ENCODE measurements at regions not wholly inside any gene's neighbourhood (a gene's known extent, or its start where the extent isn't known, plus 50 kb on each side); places are given as distances from the start of the nearest gene placed in this dataset.

- no peak for DNase-seq
- Mint-ChIP-seq H3K36me3 (ENCODE audit: low read depth) (no peaks in the 10 kb centered on the region), H3K4me3 (no peak overlapping the region), H3K27ac (no peak overlapping the region), H3K9me3 (no peaks in the 10 kb centered on the region), H3K4me1 (ENCODE audit: low read depth) (no peaks in the 10 kb centered on the region), H3K27me3 (ENCODE audit: low read depth) (peaks cover under 1% of the 10 kb centered on the region)
- intact Hi-C loops (cut with micrococcal nuclease): no loop called here
- CTCF ChIA-PET: interaction anchor here (0.5 to 1.3 kb wide), 2 partner anchors 10 to 69 kb away, joined by 3 to 4 read pairs; no protein-coding TSS in a partner anchor
These were observed 134.7 kb upstream of the CRY1 start for GRCh38 chr12:107228076-107228475.

GRCh38 chr12:107229827-107230226 lies 136.5 kb upstream of the CRY1 start:
- H3K9me3 Mint-ChIP-seq: no peaks in the 10 kb centered on the region
- H3K4me3 Mint-ChIP-seq: no peak overlapping the region
- no peaks in the 10 kb centered on the region for H3K4me1 Mint-ChIP-seq (ENCODE audit: low read depth)
- no peaks in the 10 kb centered on the region for H3K36me3 Mint-ChIP-seq (ENCODE audit: low read depth)
- CTCF ChIA-PET: no interaction called here
- H3K27me3 Mint-ChIP-seq (ENCODE audit: low read depth): no peaks in the 10 kb centered on the region
- intact Hi-C loops (cut with micrococcal nuclease): no loop called here
- H3K27ac Mint-ChIP-seq: no peak overlapping the region
- no peak for DNase-seq

GRCh38 chr12:107231303-107231702 lies 138.0 kb upstream of the CRY1 start:
- H3K4me3 Mint-ChIP-seq: no peak overlapping the region
- CTCF ChIA-PET: no interaction called here
- no peak for DNase-seq
- H3K36me3 Mint-ChIP-seq (ENCODE audit: low read depth): no peaks in the 10 kb centered on the region
- intact Hi-C loops (cut with micrococcal nuclease): no loop called here
- peaks cover 3% of the 10 kb centered on the region for H3K4me1 Mint-ChIP-seq (ENCODE audit: low read depth)
- no peaks in the 10 kb centered on the region for H3K9me3 Mint-ChIP-seq
- H3K27ac Mint-ChIP-seq: no peak overlapping the region
- H3K27me3 Mint-ChIP-seq (ENCODE audit: low read depth): no peaks in the 10 kb centered on the region

GRCh38 chr12:107233551-107233950 lies 140.2 kb upstream of the CRY1 start:
- CTCF ChIA-PET: no interaction called here
- Mint-ChIP-seq H3K4me1 (ENCODE audit: low read depth) (peaks cover 17% of the 10 kb centered on the region), H3K27ac (no peak overlapping the region), H3K27me3 (ENCODE audit: low read depth) (no peaks in the 10 kb centered on the region), H3K9me3 (no peaks in the 10 kb centered on the region), H3K4me3 (no peak overlapping the region), H3K36me3 (ENCODE audit: low read depth) (no peaks in the 10 kb centered on the region)
- intact Hi-C loops (cut with micrococcal nuclease): no loop called here
- no peak for DNase-seq

GRCh38 chr12:107235600-107235999 lies 142.3 kb upstream of the CRY1 start:
- intact Hi-C loops (cut with micrococcal nuclease): no loop called here
- Mint-ChIP-seq H3K27me3 (ENCODE audit: low read depth) (no peaks in the 10 kb centered on the region), H3K27ac (no peak overlapping the region), H3K9me3 (no peaks in the 10 kb centered on the region), H3K4me1 (ENCODE audit: low read depth) (peaks cover 17% of the 10 kb centered on the region), H3K36me3 (ENCODE audit: low read depth) (no peaks in the 10 kb centered on the region), H3K4me3 (no peak overlapping the region)
- no peak for DNase-seq
- CTCF ChIA-PET: interaction anchor here (0.7 to 1.1 kb wide), 2 partner anchors 94 to 104 kb away, joined by 3 read pairs; no protein-coding TSS in a partner anchor

GRCh38 chr12:107236824-107237511 lies 143.6 kb upstream of the CRY1 start:
- Mint-ChIP-seq H3K4me3 (no peak overlapping the region), H3K9me3 (no peaks in the 10 kb centered on the region), H3K27me3 (ENCODE audit: low read depth) (no peaks in the 10 kb centered on the region), H3K36me3 (ENCODE audit: low read depth) (no peaks in the 10 kb centered on the region), H3K4me1 (ENCODE audit: low read depth) (peaks cover 17% of the 10 kb centered on the region), H3K27ac (no peak overlapping the region)
- intact Hi-C loops (cut with micrococcal nuclease): no loop called here
- peak; percentile 5 for DNase-seq
- CTCF ChIA-PET: interaction anchor here (0.8 kb wide), 1 partner anchor 105 kb away, joined by 3 read pairs; no protein-coding TSS in a partner anchor

- CTCF ChIA-PET: no interaction called here
These were observed 144.9 kb upstream of the CRY1 start for GRCh38 chr12:107238296-107238695.

GRCh38 chr12:107241411-107241810 lies 148.1 kb upstream of the CRY1 start:
- no peaks in the 10 kb centered on the region for H3K9me3 Mint-ChIP-seq
- H3K36me3 Mint-ChIP-seq (ENCODE audit: low read depth): no peaks in the 10 kb centered on the region
- H3K4me3 Mint-ChIP-seq: no peak overlapping the region
- CTCF ChIA-PET: no interaction called here
- peaks cover 14% of the 10 kb centered on the region for H3K4me1 Mint-ChIP-seq (ENCODE audit: low read depth)
- H3K27ac Mint-ChIP-seq: no peak overlapping the region
- intact Hi-C loops (cut with micrococcal nuclease): no loop called here
- DNase-seq: no peak
- H3K27me3 Mint-ChIP-seq (ENCODE audit: low read depth): peaks cover 5% of the 10 kb centered on the region

More at GRCh38 chr12:107238296-107238695, 144.9 kb upstream of the CRY1 start:
- Mint-ChIP-seq H3K27me3 (ENCODE audit: low read depth) (peaks cover 5% of the 10 kb centered on the region), H3K36me3 (ENCODE audit: low read depth) (no peaks in the 10 kb centered on the region), H3K27ac (no peak overlapping the region), H3K4me3 (no peak overlapping the region), H3K9me3 (no peaks in the 10 kb centered on the region), H3K4me1 (ENCODE audit: low read depth) (peaks cover 17% of the 10 kb centered on the region)
- DNase-seq: no peak
- intact Hi-C loops (cut with micrococcal nuclease): no loop called here

GRCh38 chr12:107242189-107242588 lies 148.8 kb upstream of the CRY1 start:
- CTCF ChIA-PET: no interaction called here
- H3K27me3 Mint-ChIP-seq (ENCODE audit: low read depth): peaks cover 5% of the 10 kb centered on the region
- H3K27ac Mint-ChIP-seq: no peak overlapping the region
- H3K4me3 Mint-ChIP-seq: no peak overlapping the region
- DNase-seq: no peak
- peaks cover 6% of the 10 kb centered on the region for H3K4me1 Mint-ChIP-seq (ENCODE audit: low read depth)
- intact Hi-C loops (cut with micrococcal nuclease): no loop called here
- H3K36me3 Mint-ChIP-seq (ENCODE audit: low read depth): no peaks in the 10 kb centered on the region
- H3K9me3 Mint-ChIP-seq: no peaks in the 10 kb centered on the region

GRCh38 chr12:107243341-107243740 lies 150.0 kb upstream of the CRY1 start:
- no peak for DNase-seq
- H3K9me3 Mint-ChIP-seq: no peaks in the 10 kb centered on the region
- H3K27ac Mint-ChIP-seq: no peak overlapping the region
- no peak overlapping the region for H3K4me3 Mint-ChIP-seq
- intact Hi-C loops (cut with micrococcal nuclease): no loop called here
- no peaks in the 10 kb centered on the region for H3K4me1 Mint-ChIP-seq (ENCODE audit: low read depth)
- H3K36me3 Mint-ChIP-seq (ENCODE audit: low read depth): no peaks in the 10 kb centered on the region
- peaks cover 5% of the 10 kb centered on the region for H3K27me3 Mint-ChIP-seq (ENCODE audit: low read depth)
- CTCF ChIA-PET: no interaction called here

GRCh38 chr12:107244584-107244983 lies 151.2 kb upstream of the CRY1 start:
- CTCF ChIA-PET: interaction anchor here (1.1 to 1.3 kb wide), 2 partner anchors 10 to 113 kb away, joined by 3 read pairs; no protein-coding TSS in a partner anchor
- no peaks in the 10 kb centered on the region for H3K36me3 Mint-ChIP-seq (ENCODE audit: low read depth)
- no peak overlapping the region for H3K4me3 Mint-ChIP-seq
- H3K9me3 Mint-ChIP-seq: no peaks in the 10 kb centered on the region
- intact Hi-C loops (cut with micrococcal nuclease): no loop called here
- no peaks in the 10 kb centered on the region for H3K4me1 Mint-ChIP-seq (ENCODE audit: low read depth)
- peaks cover 5% of the 10 kb centered on the region for H3K27me3 Mint-ChIP-seq (ENCODE audit: low read depth)
- no peak overlapping the region for H3K27ac Mint-ChIP-seq
- no peak for DNase-seq

- peaks cover 3% of the 10 kb centered on the region for H3K27me3 Mint-ChIP-seq (ENCODE audit: low read depth)
- intact Hi-C loops (cut with micrococcal nuclease): no loop called here
- CTCF ChIA-PET: no interaction called here
- H3K36me3 Mint-ChIP-seq (ENCODE audit: low read depth): no peaks in the 10 kb centered on the region
- DNase-seq: no peak
- H3K4me3 Mint-ChIP-seq: no peak overlapping the region
- no peak overlapping the region for H3K27ac Mint-ChIP-seq
- H3K4me1 Mint-ChIP-seq (ENCODE audit: low read depth): no peaks in the 10 kb centered on the region
- no peaks in the 10 kb centered on the region for H3K9me3 Mint-ChIP-seq
These were observed 154.3 kb upstream of the CRY1 start for GRCh38 chr12:107247650-107248049.

GRCh38 chr12:107248187-107248586 lies 154.8 kb upstream of the CRY1 start:
- DNase-seq: no peak
- no peak overlapping the region for H3K27ac Mint-ChIP-seq
- CTCF ChIA-PET: no interaction called here
- H3K4me1 Mint-ChIP-seq (ENCODE audit: low read depth): no peaks in the 10 kb centered on the region
- no peaks in the 10 kb centered on the region for H3K36me3 Mint-ChIP-seq (ENCODE audit: low read depth)
- intact Hi-C loops (cut with micrococcal nuclease): no loop called here
- H3K27me3 Mint-ChIP-seq (ENCODE audit: low read depth): no peaks in the 10 kb centered on the region
- H3K4me3 Mint-ChIP-seq: no peak overlapping the region
- no peaks in the 10 kb centered on the region for H3K9me3 Mint-ChIP-seq

Data from activated naive CD4-positive, alpha-beta T cell treated with anti-CD3 and anti-CD28 coated beads for 36 hours (primary cell).